ENCODE measurements at regions not wholly inside any gene's neighbourhood (a gene's known extent, or its start where the extent isn't known, plus 50 kb on each side); places are given as distances from the start of the nearest gene placed in this dataset.
A peak's percentile ranks its signal among the peaks of the same experiment; 100 is the strongest.

DNA sequence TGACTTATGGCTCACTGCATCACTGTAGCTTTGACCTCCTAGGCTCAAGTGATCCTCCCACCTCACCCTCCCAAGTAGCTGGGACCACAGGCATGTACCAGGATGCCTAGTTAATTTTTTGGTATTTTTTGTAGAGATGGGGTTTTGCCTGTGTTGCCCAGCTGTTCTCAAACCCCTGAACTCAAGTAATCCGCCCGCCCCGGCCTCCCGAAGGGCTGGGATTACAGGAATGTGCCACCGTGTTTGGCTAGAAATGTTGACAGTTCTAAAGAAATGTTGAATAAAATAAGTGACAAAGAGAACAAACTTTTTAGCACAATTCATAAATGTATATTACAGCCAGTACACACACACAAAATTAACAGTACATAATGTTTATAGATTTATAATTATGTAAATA, 1586.1 kb downstream of the NCAM2 start:
- 0 out of 2 replicates have a peak, but pooled peaks cover 4% of the 10 kb centered on the region for H3F3A ChIP-seq (ENCODE audit: insufficient read depth)
- TF ChIP-seq EZH2phosphoT487 (conservative IDR thresholded peaks at IDR 0.05; ENCODE audit: low read length) (no peak), CTCF (IDR thresholded peaks at IDR 0.05; ENCODE audit: insufficient read depth, low read length, poor library complexity, severe bottlenecking) (no peak)
- H3K4me2 ChIP-seq (ENCODE audit: low read depth, low read length, poor library complexity, severe bottlenecking) = no peak overlapping the region
- H3K9ac ChIP-seq (ENCODE audit: low read length) = no peak overlapping the region
- H3K9me3 ChIP-seq (ENCODE audit: insufficient read depth, low read length) = peaks cover 12% of the 10 kb centered on the region; the same call in 1 of the 2 replicates
- no peaks in the 10 kb centered on the region for H3K36me3 ChIP-seq (ENCODE audit: low read length)
- H4K20me1 ChIP-seq (ENCODE audit: low read depth, low read length) = no peaks in the 10 kb centered on the region
- no peaks in the 10 kb centered on the region for H3K27me3 ChIP-seq (ENCODE audit: low read length)
- no peak overlapping the region for H3K27ac ChIP-seq (ENCODE audit: low read depth, low read length)
- no peaks in the 10 kb centered on the region for H3K9me2 ChIP-seq (replicated peaks; ENCODE audit: insufficient read depth, low read length)
- H3K79me2 ChIP-seq (ENCODE audit: insufficient read depth, low read length) = no peaks in the 10 kb centered on the region
- no peak overlapping the region for H3K4me3 ChIP-seq (ENCODE audit: insufficient read depth, low read length, poor library complexity, severe bottlenecking)
- H2AFZ ChIP-seq (ENCODE audit: low read depth, low read length, severe bottlenecking) = no peak overlapping the region

GRCh38 chr21:22585558-22585957, 1587.3 kb downstream of the NCAM2 start:
- no peak for TF ChIP-seq EZH2phosphoT487 (conservative IDR thresholded peaks at IDR 0.05; ENCODE audit: low read length)
- no peak for TF ChIP-seq CTCF (IDR thresholded peaks at IDR 0.05; ENCODE audit: insufficient read depth, low read length, poor library complexity, severe bottlenecking)
- Histone ChIP-seq H3K4me3 (ENCODE audit: insufficient read depth, low read length, poor library complexity, severe bottlenecking) (peak overlapping the region; percentile 8), H4K20me1 (ENCODE audit: low read depth, low read length) (no peaks in the 10 kb centered on the region), H3F3A (ENCODE audit: insufficient read depth) (0 out of 2 replicates have a peak, but pooled peaks cover 4% of the 10 kb centered on the region), H3K27ac (ENCODE audit: low read depth, low read length) (no peak overlapping the region), H3K27me3 (ENCODE audit: low read length) (no peaks in the 10 kb centered on the region), H3K79me2 (ENCODE audit: insufficient read depth, low read length) (no peaks in the 10 kb centered on the region), H3K4me2 (ENCODE audit: low read depth, low read length, poor library complexity, severe bottlenecking) (no peak overlapping the region), H3K36me3 (ENCODE audit: low read length) (no peaks in the 10 kb centered on the region), H3K9me3 (ENCODE audit: insufficient read depth, low read length) (peaks cover 12% of the 10 kb centered on the region; the same call in 1 of the 2 replicates), H3K9me2 (replicated peaks; ENCODE audit: insufficient read depth, low read length) (no peaks in the 10 kb centered on the region), H3K9ac (ENCODE audit: low read length) (no peak overlapping the region), H2AFZ (ENCODE audit: low read depth, low read length, severe bottlenecking) (peak overlapping the region; percentile 76)

DNA sequence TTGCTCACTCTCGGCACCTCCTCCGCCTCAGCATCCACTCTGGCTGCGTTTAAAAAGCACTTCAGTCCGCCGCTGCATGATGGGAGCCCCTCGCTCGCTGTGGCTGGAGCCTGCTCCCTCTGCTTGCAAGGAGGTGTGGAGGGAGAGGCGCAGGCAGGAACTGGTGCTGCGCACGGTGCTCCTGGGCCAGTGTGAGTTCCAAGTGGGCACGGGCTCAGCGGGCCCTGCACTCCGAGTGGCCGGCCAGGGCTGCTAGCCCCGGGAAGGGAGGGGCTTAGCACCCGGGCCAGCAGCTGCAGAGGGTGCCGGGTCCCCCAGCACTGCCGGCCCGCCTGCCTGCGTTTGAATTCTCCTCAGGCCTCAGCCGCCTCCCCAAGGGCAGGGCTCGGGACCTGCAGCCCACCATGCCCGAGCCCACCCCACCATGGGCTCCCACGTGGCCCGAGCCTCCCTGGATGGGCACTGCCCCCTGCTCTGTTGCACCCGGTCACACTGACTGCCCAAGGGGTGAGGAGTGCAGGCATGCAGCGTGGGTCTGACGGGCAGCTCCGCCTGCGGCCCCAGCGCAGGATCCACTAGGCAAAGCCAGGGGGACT, 1599.5 kb downstream of the NCAM2 start:
- H3K79me2 ChIP-seq (ENCODE audit: insufficient read depth, low read length) = no peaks in the 10 kb centered on the region
- H3K27ac ChIP-seq (ENCODE audit: low read depth, low read length) = no peak overlapping the region
- no peak for TF ChIP-seq EZH2phosphoT487 (conservative IDR thresholded peaks at IDR 0.05; ENCODE audit: low read length)
- no peak for TF ChIP-seq CTCF (IDR thresholded peaks at IDR 0.05; ENCODE audit: insufficient read depth, low read length, poor library complexity, severe bottlenecking)
- no peak overlapping the region for H3K4me3 ChIP-seq (ENCODE audit: insufficient read depth, low read length, poor library complexity, severe bottlenecking)
- no peak overlapping the region for H2AFZ ChIP-seq (ENCODE audit: low read depth, low read length, severe bottlenecking)
- no peak overlapping the region for H3K4me2 ChIP-seq (ENCODE audit: low read depth, low read length, poor library complexity, severe bottlenecking)
- H3K36me3 ChIP-seq (ENCODE audit: low read length) = no peaks in the 10 kb centered on the region
- peaks cover 26% of the 10 kb centered on the region; the same call in 1 of the 2 replicates for H3K9me3 ChIP-seq (ENCODE audit: insufficient read depth, low read length)
- no peaks in the 10 kb centered on the region for H3F3A ChIP-seq (ENCODE audit: insufficient read depth)
- H3K9me2 ChIP-seq (replicated peaks; ENCODE audit: insufficient read depth, low read length) = no peaks in the 10 kb centered on the region
- no peaks in the 10 kb centered on the region for H4K20me1 ChIP-seq (ENCODE audit: low read depth, low read length)
- no peaks in the 10 kb centered on the region for H3K27me3 ChIP-seq (ENCODE audit: low read length)
- no peak overlapping the region for H3K9ac ChIP-seq (ENCODE audit: low read length)
